Osteoblast (primary cell): ENCODE measurements at regions not wholly inside any gene's neighbourhood (a gene's known extent, or its start where the extent isn't known, plus 50 kb on each side); places are given as distances from the start of the nearest gene placed in this dataset.

ENCODE experiments used
- DNase-seq: peaks from one replicate; pipeline ENCODE4 v3.0.0; 2011; ENCODE audit warnings: low spot score, mixed read lengths; ENCODE audit not compliant: insufficient read length; ENCODE audit errors: missing footprints
- H2AFZ ChIP-seq: 2 replicates; pipeline ENCODE4 v1.6.0; 2011; ENCODE audit warnings: mild to moderate bottlenecking, low read length
- H3K27ac ChIP-seq: 2 replicates; pipeline ENCODE4 v1.5.1; 2011; ENCODE audit warnings: mild to moderate bottlenecking, low read depth, low read length, moderate library complexity
- H3K27me3 ChIP-seq: 2 replicates; pipeline ENCODE4 v1.6.0; 2012; ENCODE audit warnings: mild to moderate bottlenecking, control low read depth, inconsistent platforms, low read length, moderate library complexity; ENCODE audit not compliant: insufficient read depth
- H3K36me3 ChIP-seq: 2 replicates; pipeline ENCODE4 v1.5.1; 2011; ENCODE audit warnings: mild to moderate bottlenecking, low read length, control low read depth, moderate library complexity; ENCODE audit not compliant: insufficient read depth
- H3K4me1 ChIP-seq: 2 replicates; pipeline ENCODE4 v1.5.1; 2011; ENCODE audit warnings: mild to moderate bottlenecking, low read length, control low read depth, moderate library complexity; ENCODE audit not compliant: insufficient read depth
- H3K4me2 ChIP-seq: 2 replicates; pipeline ENCODE4 v1.6.0; 2011; ENCODE audit warnings: mild to moderate bottlenecking, low read length; ENCODE audit not compliant: insufficient read depth
- H3K4me3 ChIP-seq: fragments of 200-600 bp; sonication (generic); 3 replicates; pipeline ENCODE4 v1.5.1; 2012; ENCODE audit warnings: mild to moderate bottlenecking, low read length, inconsistent platforms; ENCODE audit not compliant: insufficient read depth
- H3K79me2 ChIP-seq: 2 replicates; pipeline ENCODE4 v1.6.0; 2012; ENCODE audit warnings: mild to moderate bottlenecking, low read length, control low read depth, inconsistent platforms; ENCODE audit not compliant: insufficient read depth
- H3K9me3 ChIP-seq: 2 replicates; pipeline ENCODE4 v1.5.1; 2011; ENCODE audit warnings: low read depth, low read length, control low read depth
- H4K20me1 ChIP-seq: 2 replicates; pipeline ENCODE4 v1.6.0; 2012; ENCODE audit warnings: mild to moderate bottlenecking, low read length, control low read depth; ENCODE audit not compliant: insufficient read depth
- TF ChIP-seq, protein P1 (sequence below): IDR thresholded peaks from 2 replicates; pipeline ENCODE4 v1.5.1; 2011; ENCODE audit warnings: mild to moderate bottlenecking, low read depth, low read length, moderate library complexity; ENCODE audit errors: extremely low read depth

DNA sequence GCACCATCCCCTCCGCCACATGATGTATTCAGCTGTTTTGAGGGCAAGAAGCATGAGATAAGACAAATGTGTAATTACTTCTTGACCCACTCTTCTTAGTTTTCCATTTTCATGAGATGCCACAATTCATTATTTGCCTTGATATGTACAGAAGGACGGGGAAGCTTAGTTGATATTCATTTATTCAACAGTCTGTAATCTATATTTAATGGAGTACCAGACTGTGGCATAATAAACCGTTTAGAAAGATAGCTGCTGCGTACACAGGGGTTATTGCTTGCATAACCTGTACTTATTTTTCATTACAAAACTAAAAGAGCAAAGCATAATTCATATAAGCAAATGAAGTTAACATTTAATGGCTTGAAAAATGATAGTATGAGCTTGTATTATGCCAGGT, 466.4 kb upstream of the GYPC start:
- H3K4me2 ChIP-seq: no peak overlapping the region
- H3K79me2 ChIP-seq: no peaks in the 10 kb centered on the region
- H2AFZ ChIP-seq: no peak overlapping the region
- H3K27ac ChIP-seq: no peak overlapping the region
- no peak overlapping the region for H3K4me3 ChIP-seq
- no peaks in the 10 kb centered on the region for H3K36me3 ChIP-seq
- no peaks in the 10 kb centered on the region for H3K27me3 ChIP-seq
- H3K9me3 ChIP-seq: peaks cover 2% of the 10 kb centered on the region
- H3K4me1 ChIP-seq: no peaks in the 10 kb centered on the region
- TF ChIP-seq, protein P1, sequence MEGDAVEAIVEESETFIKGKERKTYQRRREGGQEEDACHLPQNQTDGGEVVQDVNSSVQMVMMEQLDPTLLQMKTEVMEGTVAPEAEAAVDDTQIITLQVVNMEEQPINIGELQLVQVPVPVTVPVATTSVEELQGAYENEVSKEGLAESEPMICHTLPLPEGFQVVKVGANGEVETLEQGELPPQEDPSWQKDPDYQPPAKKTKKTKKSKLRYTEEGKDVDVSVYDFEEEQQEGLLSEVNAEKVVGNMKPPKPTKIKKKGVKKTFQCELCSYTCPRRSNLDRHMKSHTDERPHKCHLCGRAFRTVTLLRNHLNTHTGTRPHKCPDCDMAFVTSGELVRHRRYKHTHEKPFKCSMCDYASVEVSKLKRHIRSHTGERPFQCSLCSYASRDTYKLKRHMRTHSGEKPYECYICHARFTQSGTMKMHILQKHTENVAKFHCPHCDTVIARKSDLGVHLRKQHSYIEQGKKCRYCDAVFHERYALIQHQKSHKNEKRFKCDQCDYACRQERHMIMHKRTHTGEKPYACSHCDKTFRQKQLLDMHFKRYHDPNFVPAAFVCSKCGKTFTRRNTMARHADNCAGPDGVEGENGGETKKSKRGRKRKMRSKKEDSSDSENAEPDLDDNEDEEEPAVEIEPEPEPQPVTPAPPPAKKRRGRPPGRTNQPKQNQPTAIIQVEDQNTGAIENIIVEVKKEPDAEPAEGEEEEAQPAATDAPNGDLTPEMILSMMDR: no peak
- H4K20me1 ChIP-seq: no peaks in the 10 kb centered on the region
- DNase-seq: no peak

DNA sequence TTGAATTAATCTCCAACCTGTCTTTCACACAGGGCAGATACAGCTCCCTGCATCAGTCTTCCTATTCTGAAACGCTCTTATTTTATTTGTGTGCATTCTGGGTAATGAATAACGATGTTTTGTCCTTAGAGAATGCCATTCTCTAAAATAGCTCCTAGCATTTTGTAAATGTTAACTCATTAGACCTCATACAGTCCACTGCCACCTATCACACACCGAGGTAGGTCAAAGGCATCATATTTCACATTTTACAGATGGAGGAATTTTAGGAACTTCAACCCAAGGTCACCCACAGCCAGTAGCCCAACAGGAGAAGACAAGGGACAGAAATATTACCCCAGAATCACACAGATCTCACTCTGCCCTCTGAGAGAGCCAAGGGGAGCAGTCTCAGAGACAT, 455.4 kb upstream of the GYPC start:
- H4K20me1 ChIP-seq: no peaks in the 10 kb centered on the region
- no peak for DNase-seq
- no peak overlapping the region for H3K4me2 ChIP-seq
- H3K36me3 ChIP-seq: no peaks in the 10 kb centered on the region
- H3K4me3 ChIP-seq: no peak overlapping the region
- H2AFZ ChIP-seq: no peak overlapping the region
- no peaks in the 10 kb centered on the region for H3K4me1 ChIP-seq
- no peaks in the 10 kb centered on the region for H3K27me3 ChIP-seq
- TF ChIP-seq, protein P1: no peak
- no peaks in the 10 kb centered on the region for H3K9me3 ChIP-seq
- H3K27ac ChIP-seq: no peak overlapping the region
- no peaks in the 10 kb centered on the region for H3K79me2 ChIP-seq

DNA sequence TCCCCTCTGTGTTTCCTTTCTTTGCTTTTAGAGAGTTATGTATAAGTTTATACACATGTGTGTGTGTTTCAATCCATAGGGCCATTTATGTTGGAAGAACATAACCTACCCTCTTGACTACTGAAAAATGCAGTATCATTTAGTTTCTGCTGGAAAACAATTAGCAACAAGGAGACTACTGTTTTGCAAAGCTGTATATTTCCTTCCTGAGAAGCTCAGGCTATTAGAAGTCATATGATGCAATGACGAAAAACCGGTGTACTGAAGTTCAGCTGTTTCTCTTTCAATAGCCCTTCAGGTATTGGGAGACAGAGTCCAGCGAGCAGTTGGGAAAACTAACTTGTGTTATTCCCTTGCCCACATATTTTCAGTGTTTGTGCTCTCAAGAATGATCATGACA, 447.7 kb upstream of the GYPC start:
- Histone ChIP-seq H4K20me1 (no peaks in the 10 kb centered on the region), H3K4me3 (no peak overlapping the region), H3K79me2 (no peaks in the 10 kb centered on the region), H3K4me2 (no peak overlapping the region), H3K4me1 (no peaks in the 10 kb centered on the region), H3K9me3 (no peaks in the 10 kb centered on the region), H3K27me3 (no peaks in the 10 kb centered on the region), H3K36me3 (no peaks in the 10 kb centered on the region), H3K27ac (no peak overlapping the region), H2AFZ (no peak overlapping the region)
- TF ChIP-seq, protein P1: no peak
- no peak for DNase-seq

DNA sequence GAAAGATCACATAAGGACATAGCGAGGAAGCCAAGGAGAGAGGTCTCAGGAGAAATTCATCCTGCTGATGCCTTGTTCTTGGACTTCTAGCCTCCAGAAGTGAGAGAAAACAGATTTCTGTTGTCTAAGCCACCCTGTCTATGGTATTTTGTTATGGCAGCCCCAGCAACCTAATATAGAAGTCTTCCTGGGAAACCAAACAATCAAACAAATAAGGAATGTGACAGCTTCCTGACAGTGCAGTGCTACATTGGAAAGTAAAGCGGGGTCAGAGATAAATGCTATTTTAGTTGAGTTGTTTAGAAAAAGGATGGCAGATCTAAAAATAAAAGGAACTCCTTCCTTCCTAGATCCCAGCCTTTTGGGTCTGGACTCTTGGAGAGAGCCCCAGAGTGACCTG, 443.2 kb upstream of the GYPC start:
- no peaks in the 10 kb centered on the region for H3K4me1 ChIP-seq
- no peak overlapping the region for H2AFZ ChIP-seq
- H3K27ac ChIP-seq: no peak overlapping the region
- peaks cover 2% of the 10 kb centered on the region for H3K9me3 ChIP-seq
- no peaks in the 10 kb centered on the region for H4K20me1 ChIP-seq
- TF ChIP-seq, protein P1: no peak
- no peak overlapping the region for H3K4me3 ChIP-seq
- H3K4me2 ChIP-seq: no peak overlapping the region
- no peaks in the 10 kb centered on the region for H3K79me2 ChIP-seq
- H3K27me3 ChIP-seq: no peaks in the 10 kb centered on the region
- no peaks in the 10 kb centered on the region for H3K36me3 ChIP-seq
- no peak for DNase-seq
